Endothelial cell of umbilical vein (primary cell): ENCODE measurements at regions not wholly inside any gene's neighbourhood (a gene's known extent, or its start where the extent isn't known, plus 50 kb on each side); places are given as distances from the start of the nearest gene placed in this dataset.

ENCODE experiments used
- BruUV-seq: library from RNA; stranded (reverse); fragments of 400-500 nt; replicated peaks from 2 replicates; lab custom pipeline; 2021; lab: Mats Ljungman, UMichigan
- CTCF ChIA-PET: fragments of 300-600, 350-600 bp; sonication (Branson Sonifier 250); formaldehyde crosslinking; loops from one replicate; lab custom pipeline; 2021; ENCODE audit warnings: antibody characterized with exemption, inconsistent platforms; lab: Charles Lee
- POLR2A ChIA-PET: fragments of 300-600, 350-600 bp; sonication (Branson Sonifier 250); formaldehyde crosslinking; loops from one replicate; lab custom pipeline; 2021; ENCODE audit warnings: antibody characterized with exemption, inconsistent platforms; lab: Charles Lee
- DNase-seq: peaks from one replicate; pipeline ENCODE4 v3.0.0-alpha.2; 2011; ENCODE audit warnings: low read depth, low spot score
- FAIRE-seq: peaks from 2 replicates; lab custom pipeline; 2011; peaks lifted over from hg19 to GRCh38; lab: Jason Lieb, UNC
- H2AFZ ChIP-seq: 2 replicates; pipeline ENCODE4 v1.6.0; 2012; ENCODE audit warnings: low read depth, low read length, control low read depth, inconsistent platforms
- H3K27ac ChIP-seq: 2 replicates; pipeline ENCODE4 v1.5.1; 2011; ENCODE audit warnings: low read depth, mild to moderate bottlenecking, control low read depth, low read length, moderate library complexity; ENCODE audit not compliant: insufficient read depth
- H3K27me3 ChIP-seq, 2 experiments: 2 replicates each; pipeline versions ENCODE4 v1.6.0 to v1.6.1; 2011; ENCODE audit warnings: low read length in 2 of 2, mixed read lengths in 1 of 2; ENCODE audit not compliant: control insufficient read depth in 2 of 2, insufficient read depth in 2 of 2
- H3K36me3 ChIP-seq, 2 experiments: 2 replicates in 1 of 2; 3 replicates in 1 of 2; pipeline ENCODE4 v1.5.1; 2011; ENCODE audit warnings: low read length in 2 of 2, mild to moderate bottlenecking in 1 of 2, moderate library complexity in 1 of 2; ENCODE audit not compliant: control insufficient read depth in 2 of 2, insufficient read depth in 2 of 2; ENCODE audit errors: extremely low read depth in 1 of 2
- H3K4me1 ChIP-seq: 3 replicates; pipeline ENCODE4 v1.5.1; 2011; ENCODE audit warnings: mild to moderate bottlenecking, low read length; ENCODE audit not compliant: control insufficient read depth, insufficient read depth; ENCODE audit errors: extremely low read depth
- H3K4me2 ChIP-seq: 2 replicates; pipeline ENCODE4 v1.6.1; 2011; ENCODE audit warnings: low read length, control low read depth, mixed read lengths; ENCODE audit not compliant: insufficient read depth
- H3K4me3 ChIP-seq, 3 experiments: fragments of 200-600 bp in 1 of 3; sonication (generic), shearing (Covaris generic) in 1 of 3; replicated peaks in 1 of 3; 2 replicates each; pipeline ENCODE4 v1.5.1; 2011 to 2016; ENCODE audit warnings: control low read depth in 3 of 3, low read length in 3 of 3, mild to moderate bottlenecking in 2 of 3, inconsistent platforms in 1 of 3, low read depth in 1 of 3, moderate library complexity in 1 of 3; ENCODE audit not compliant: insufficient read depth in 1 of 3
- H3K79me2 ChIP-seq: 2 replicates; pipeline ENCODE4 v1.6.0; 2012; ENCODE audit warnings: low read length, inconsistent platforms; ENCODE audit not compliant: control insufficient read depth, insufficient read depth
- H3K9ac ChIP-seq: replicated peaks from 2 replicates; pipeline ENCODE3; 2011; ENCODE audit warnings: low read length, control low read depth; ENCODE audit not compliant: insufficient read depth; ENCODE audit errors: extremely low read depth
- H3K9me1 ChIP-seq: replicated peaks from 3 replicates; pipeline ENCODE4 v1.6.0; 2011; ENCODE audit warnings: mild to moderate bottlenecking, low read length; ENCODE audit not compliant: control insufficient read depth, insufficient read depth; ENCODE audit errors: extremely low read depth
- H3K9me3 ChIP-seq: replicated peaks from 2 replicates; pipeline ENCODE4 v1.5.1; 2012; ENCODE audit warnings: low read length, inconsistent platforms; ENCODE audit not compliant: control insufficient read depth, insufficient read depth
- H4K20me1 ChIP-seq: replicated peaks from 2 replicates; pipeline ENCODE3; 2011; ENCODE audit warnings: mild to moderate bottlenecking, low read length; ENCODE audit not compliant: control insufficient read depth, insufficient read depth; ENCODE audit errors: extremely low read depth
- EZH2 ChIP-seq: IDR thresholded peaks from 2 replicates; pipeline ENCODE4 v1.6.1; 2012; ENCODE audit warnings: borderline replicate concordance, low read depth, mild to moderate bottlenecking, moderate library complexity, low read length, inconsistent platforms; ENCODE audit not compliant: severe bottlenecking
- FOS ChIP-seq: IDR thresholded peaks from 2 replicates; pipeline ENCODE4 v1.6.1; 2011; ENCODE audit warnings: mild to moderate bottlenecking, low read length, moderate library complexity, borderline replicate concordance; ENCODE audit not compliant: insufficient read depth
- GATA2 ChIP-seq: IDR thresholded peaks from 2 replicates; pipeline ENCODE4 v1.7.0; 2011; ENCODE audit warnings: low read depth, mild to moderate bottlenecking, moderate library complexity, mixed read lengths, low read length; ENCODE audit not compliant: insufficient read length, insufficient read depth
- JUN ChIP-seq: IDR thresholded peaks from 2 replicates; pipeline ENCODE4 v1.6.1; 2011; ENCODE audit warnings: borderline replicate concordance, low read depth; ENCODE audit not compliant: insufficient read length, insufficient read depth
- MAX ChIP-seq: IDR thresholded peaks from 2 replicates; pipeline ENCODE4 v1.6.1; 2011; ENCODE audit not compliant: insufficient read depth, insufficient read length
- MYC ChIP-seq: IDR thresholded peaks from one replicate; pipeline ENCODE4 v1.6.1; 2011; ENCODE audit warnings: mild to moderate bottlenecking, low read depth, low read length
- POLR2A ChIP-seq: IDR thresholded peaks from 2 replicates; pipeline ENCODE4 v1.6.1; 2012; ENCODE audit warnings: low read depth, mild to moderate bottlenecking, control low read depth, low read length
- POLR2AphosphoS5 ChIP-seq: IDR thresholded peaks from 2 replicates; pipeline ENCODE4 v1.6.1; 2012; ENCODE audit warnings: low read depth, mild to moderate bottlenecking, control low read depth, low read length, moderate library complexity; ENCODE audit not compliant: insufficient read depth
- dilution Hi-C: fragments of 300-500 bp; cut with MboI; formaldehyde crosslinking; loops from one replicate; pipeline ENCODE4 v1.15.0; 2019; ENCODE audit warnings: low sequenced_read_pairs; ENCODE audit not compliant: extremely low pct_ligation_motif_present
- intact Hi-C: fragments of 100-400 bp; cut with micrococcal nuclease; formaldehyde crosslinking; loops from one replicate; pipeline ENCODE4 v1.10.0; 2022
- TF ChIP-seq, protein P1 (sequence below), 2 donors: IDR thresholded peaks; 1 replicate in 1 of 2; 2 replicates in 1 of 2; pipeline ENCODE4 v1.5.1; 2011; ENCODE audit warnings: low read length in 2 of 2, mild to moderate bottlenecking in 2 of 2, moderate library complexity in 2 of 2, control low read depth in 1 of 2, inconsistent platforms in 1 of 2, low read depth in 1 of 2; ENCODE audit not compliant: insufficient read depth in 1 of 2; ENCODE audit errors: extremely low read depth in 1 of 2

- Histone ChIP-seq H3K36me3 (no peaks in the 10 kb centered on the region), H3K9me1 (no peaks in the 10 kb centered on the region), H3K4me1 (peaks cover 4% of the 10 kb centered on the region), H2AFZ (no peak overlapping the region), H3K9ac (no peak overlapping the region), H3K79me2 (no peaks in the 10 kb centered on the region), H3K4me3 (no peak overlapping the region), H4K20me1 (no peaks in the 10 kb centered on the region), H3K9me3 (no peaks in the 10 kb centered on the region), H3K27me3 (peaks cover 8 to 10% of the 10 kb centered on the region in 2 experiments), H3K27ac (no peak overlapping the region), H3K4me2 (no peak overlapping the region)
- POLR2A ChIA-PET = no interaction called here
- intact Hi-C loops (no loop called here), dilution Hi-C loops (no loop called here)
- FAIRE-seq = no peak
- TF ChIP-seq MAX (no peak), FOS (no peak), MYC (no peak), EZH2 (no peak), POLR2AphosphoS5 (no peak), JUN (no peak), POLR2A (no peak), GATA2 (no peak)
- TF ChIP-seq, protein P1, sequence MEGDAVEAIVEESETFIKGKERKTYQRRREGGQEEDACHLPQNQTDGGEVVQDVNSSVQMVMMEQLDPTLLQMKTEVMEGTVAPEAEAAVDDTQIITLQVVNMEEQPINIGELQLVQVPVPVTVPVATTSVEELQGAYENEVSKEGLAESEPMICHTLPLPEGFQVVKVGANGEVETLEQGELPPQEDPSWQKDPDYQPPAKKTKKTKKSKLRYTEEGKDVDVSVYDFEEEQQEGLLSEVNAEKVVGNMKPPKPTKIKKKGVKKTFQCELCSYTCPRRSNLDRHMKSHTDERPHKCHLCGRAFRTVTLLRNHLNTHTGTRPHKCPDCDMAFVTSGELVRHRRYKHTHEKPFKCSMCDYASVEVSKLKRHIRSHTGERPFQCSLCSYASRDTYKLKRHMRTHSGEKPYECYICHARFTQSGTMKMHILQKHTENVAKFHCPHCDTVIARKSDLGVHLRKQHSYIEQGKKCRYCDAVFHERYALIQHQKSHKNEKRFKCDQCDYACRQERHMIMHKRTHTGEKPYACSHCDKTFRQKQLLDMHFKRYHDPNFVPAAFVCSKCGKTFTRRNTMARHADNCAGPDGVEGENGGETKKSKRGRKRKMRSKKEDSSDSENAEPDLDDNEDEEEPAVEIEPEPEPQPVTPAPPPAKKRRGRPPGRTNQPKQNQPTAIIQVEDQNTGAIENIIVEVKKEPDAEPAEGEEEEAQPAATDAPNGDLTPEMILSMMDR (IDR thresholded peaks at IDR 0.05; ENCODE audit: extremely low read depth in 1 of 2, insufficient read depth in 1 of 2, low read depth in 1 of 2, low read length in 2 of 2) = no peak
- DNase-seq = no peak
- no TSS peak for BruUV-seq
- CTCF ChIA-PET = interaction anchor here (0.8 kb wide), 1 partner anchor 18 kb away, joined by 3 read pairs; no protein-coding TSS in a partner anchor
These were observed 345.6 kb upstream of the NRP1 start for GRCh38 chr10:33680036-33680435.
